ENCODE measurements at regions not wholly inside any gene's neighbourhood (a gene's known extent, or its start where the extent isn't known, plus 50 kb on each side); places are given as distances from the start of the nearest gene placed in this dataset.
"Not testable (repeated sequence)": the region's sequence is repeated elsewhere in the genome, so short reads cannot be mapped to it uniquely, and the experiment has no call there.

- no peak for DNase-seq (ENCODE audit: low read depth, low spot score)
Observed at GRCh38 chr3:94821241-94821640, 758.4 kb downstream of the NSUN3 start.

GRCh38 chr3:94822298-94822697 is 759.4 kb downstream of the NSUN3 start:
- DNase-seq (ENCODE audit: low read depth, low spot score), result no peak

- not testable (repeated sequence) for DNase-seq (ENCODE audit: low read depth, low spot score)
Observed at GRCh38 chr3:94846251-94846650, 783.4 kb downstream of the NSUN3 start.

- DNase-seq (ENCODE audit: low read depth, low spot score), result no peak
Observed at GRCh38 chr3:94862703-94863102, 799.8 kb downstream of the NSUN3 start.

- no peak for DNase-seq (ENCODE audit: low read depth, low spot score)
Observed at GRCh38 chr3:94869059-94869547, 806.2 kb downstream of the NSUN3 start.

GRCh38 chr3:94873751-94874150 is 810.9 kb downstream of the NSUN3 start:
- no peak for DNase-seq (ENCODE audit: low read depth, low spot score)

GRCh38 chr3:94875149-94875548 is 812.3 kb downstream of the NSUN3 start:
- no peak for DNase-seq (ENCODE audit: low read depth, low spot score)

- no peak for DNase-seq (ENCODE audit: low read depth, low spot score)
Observed at GRCh38 chr3:94887065-94887464, 824.2 kb downstream of the NSUN3 start.

- no peak for DNase-seq (ENCODE audit: low read depth, low spot score)
Observed at GRCh38 chr3:94896994-94897393, 834.1 kb downstream of the NSUN3 start.

GRCh38 chr3:94904156-94904674 is 841.4 kb downstream of the NSUN3 start:
- no peak for DNase-seq (ENCODE audit: low read depth, low spot score)

GRCh38 chr3:94909726-94910125 is 846.9 kb downstream of the NSUN3 start:
- DNase-seq (ENCODE audit: low read depth, low spot score), result no peak

- DNase-seq (ENCODE audit: low read depth, low spot score), result no peak
Observed at GRCh38 chr3:94912656-94913055, 849.8 kb downstream of the NSUN3 start.

GRCh38 chr3:94927175-94927574 is 864.3 kb downstream of the NSUN3 start:
- no peak for DNase-seq (ENCODE audit: low read depth, low spot score)

- DNase-seq (ENCODE audit: low read depth, low spot score), result no peak
Observed at GRCh38 chr3:94928921-94929320, 866.1 kb downstream of the NSUN3 start.

- DNase-seq (ENCODE audit: low read depth, low spot score), result no peak
Observed at GRCh38 chr3:94935738-94936580, 873.1 kb downstream of the NSUN3 start.

GRCh38 chr3:94937980-94938379 is 875.1 kb downstream of the NSUN3 start:
- no peak for DNase-seq (ENCODE audit: low read depth, low spot score)

- no peak for DNase-seq (ENCODE audit: low read depth, low spot score)
Observed at GRCh38 chr3:94946683-94947082, 883.8 kb downstream of the NSUN3 start.

GRCh38 chr3:94961423-94962100 is 898.7 kb downstream of the NSUN3 start:
- DNase-seq (ENCODE audit: low read depth, low spot score), result no peak

GRCh38 chr3:94965867-94966475 is 903.1 kb downstream of the NSUN3 start:
- DNase-seq (ENCODE audit: low read depth, low spot score), result no peak

- DNase-seq (ENCODE audit: low read depth, low spot score), result no peak
Observed at GRCh38 chr3:94967196-94967595, 904.3 kb downstream of the NSUN3 start.

- DNase-seq (ENCODE audit: low read depth, low spot score), result no peak
Observed at GRCh38 chr3:94968519-94968918, 905.7 kb downstream of the NSUN3 start.

- no peak for DNase-seq (ENCODE audit: low read depth, low spot score)
Observed at GRCh38 chr3:94972066-94972465, 909.2 kb downstream of the NSUN3 start.
